ENCODE measurements at regions not wholly inside any gene's neighbourhood (a gene's known extent, or its start where the extent isn't known, plus 50 kb on each side); places are given as distances from the start of the nearest gene placed in this dataset.
"Not testable (repeated sequence)": the region's sequence is repeated elsewhere in the genome, so short reads cannot be mapped to it uniquely, and the experiment has no call there.

DNA sequence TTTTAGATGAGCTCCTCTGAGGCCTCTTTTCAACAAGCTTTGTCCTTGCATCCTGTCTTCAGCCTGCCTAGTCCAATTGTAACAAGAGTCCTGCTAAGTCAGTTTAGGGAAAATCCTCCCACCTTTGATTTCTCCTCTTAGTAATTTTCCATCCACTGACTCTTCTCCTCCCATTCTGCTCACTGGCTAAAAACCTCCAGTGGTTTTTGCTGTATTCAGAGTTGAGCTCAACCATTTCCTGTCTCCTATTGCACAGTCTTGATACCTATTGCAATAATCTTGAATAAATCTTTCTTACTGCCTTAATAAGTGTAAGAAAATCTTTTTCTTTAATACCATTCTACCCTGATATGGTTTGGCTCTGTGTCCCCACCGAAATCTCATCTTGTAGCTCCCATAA is 117.8 kb upstream of the ENPP6 start:
- DNase-seq (ENCODE audit: low read depth, low spot score) = no peak

DNA sequence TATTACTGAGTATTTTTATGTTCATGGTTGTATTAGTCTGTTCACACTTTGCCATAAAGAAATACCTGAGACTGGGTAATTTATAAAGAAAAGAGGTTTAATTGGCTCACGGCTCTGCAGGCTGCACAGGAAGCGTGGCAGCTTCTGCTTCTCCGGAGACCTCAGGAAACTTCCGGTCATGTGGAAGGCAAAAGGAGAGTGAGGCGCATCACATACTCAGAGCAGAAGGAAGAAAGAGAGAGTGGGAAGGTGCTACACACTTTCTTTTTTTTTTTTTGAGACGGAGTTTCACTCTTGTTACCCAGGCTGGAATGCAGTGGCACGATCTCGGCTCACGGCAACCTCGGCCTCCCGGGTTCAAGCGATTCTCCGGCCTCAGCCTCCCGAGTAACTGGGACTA is 115.8 kb upstream of the ENPP6 start:
- DNase-seq (ENCODE audit: low read depth, low spot score) = not testable (repeated sequence)

DNA sequence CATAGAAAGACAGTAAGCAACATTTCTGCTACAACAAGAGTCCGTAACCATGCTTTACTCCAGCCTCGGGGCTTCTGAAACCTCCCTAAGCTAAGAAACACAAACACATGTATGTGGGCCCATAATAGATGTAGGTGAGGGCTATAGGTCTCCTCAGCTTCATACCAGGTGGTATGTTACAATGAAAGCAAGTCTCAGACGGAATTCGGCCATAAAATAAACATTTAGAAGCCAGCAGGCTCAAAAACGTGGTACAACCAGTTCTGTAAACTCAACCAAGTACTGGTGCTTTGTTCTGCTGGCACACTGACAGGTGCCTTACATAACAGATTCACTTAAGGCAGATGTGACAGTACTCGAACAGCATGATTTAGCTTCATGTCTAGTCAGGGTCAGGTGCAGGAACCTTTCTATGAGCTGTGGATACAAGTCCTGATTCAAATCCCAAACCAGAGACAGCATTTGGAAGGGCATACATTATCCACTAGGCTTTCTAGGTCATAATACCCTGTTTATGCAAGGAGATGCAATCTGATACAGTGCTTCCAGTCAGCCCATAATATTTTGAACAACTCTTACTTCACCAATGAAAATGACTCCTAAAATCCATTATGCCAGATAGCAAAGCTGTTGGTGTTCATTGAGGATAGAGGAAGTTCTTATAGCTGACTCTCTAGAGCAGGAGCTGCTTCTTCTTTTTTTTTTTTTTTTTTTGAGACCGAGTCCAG is 113.8 kb upstream of the ENPP6 start:
- DNase-seq (ENCODE audit: low read depth, low spot score) = no peak

DNA sequence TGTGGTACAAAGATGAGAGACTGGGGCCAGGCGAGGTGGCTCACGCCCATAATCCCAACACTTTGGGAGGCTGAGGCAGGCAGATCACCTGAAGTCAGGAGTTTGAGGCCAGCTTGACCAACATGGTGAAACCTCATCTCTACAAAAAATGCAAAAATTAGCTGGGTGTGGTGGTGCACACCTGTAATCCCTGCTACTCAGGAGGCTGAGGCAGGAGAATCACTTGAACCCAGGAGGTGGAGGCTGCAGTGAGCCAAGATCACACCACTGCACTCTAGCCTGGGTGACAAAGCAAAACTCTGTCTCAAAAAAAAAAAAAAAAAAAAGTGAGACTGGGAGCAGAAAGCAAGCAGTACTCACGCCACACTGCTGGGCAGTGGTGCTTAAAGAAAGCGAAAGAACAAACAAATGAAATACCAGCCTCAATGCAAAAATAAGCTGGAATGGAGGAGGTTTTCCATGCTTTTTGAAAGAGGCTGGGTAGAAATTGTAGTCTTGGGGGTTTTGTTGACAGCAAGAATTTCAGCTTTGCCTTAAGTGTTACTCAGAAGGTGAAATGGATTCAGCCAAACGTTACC is 112.9 kb upstream of the ENPP6 start:
- not testable (repeated sequence) for DNase-seq (ENCODE audit: low read depth, low spot score)

DNA sequence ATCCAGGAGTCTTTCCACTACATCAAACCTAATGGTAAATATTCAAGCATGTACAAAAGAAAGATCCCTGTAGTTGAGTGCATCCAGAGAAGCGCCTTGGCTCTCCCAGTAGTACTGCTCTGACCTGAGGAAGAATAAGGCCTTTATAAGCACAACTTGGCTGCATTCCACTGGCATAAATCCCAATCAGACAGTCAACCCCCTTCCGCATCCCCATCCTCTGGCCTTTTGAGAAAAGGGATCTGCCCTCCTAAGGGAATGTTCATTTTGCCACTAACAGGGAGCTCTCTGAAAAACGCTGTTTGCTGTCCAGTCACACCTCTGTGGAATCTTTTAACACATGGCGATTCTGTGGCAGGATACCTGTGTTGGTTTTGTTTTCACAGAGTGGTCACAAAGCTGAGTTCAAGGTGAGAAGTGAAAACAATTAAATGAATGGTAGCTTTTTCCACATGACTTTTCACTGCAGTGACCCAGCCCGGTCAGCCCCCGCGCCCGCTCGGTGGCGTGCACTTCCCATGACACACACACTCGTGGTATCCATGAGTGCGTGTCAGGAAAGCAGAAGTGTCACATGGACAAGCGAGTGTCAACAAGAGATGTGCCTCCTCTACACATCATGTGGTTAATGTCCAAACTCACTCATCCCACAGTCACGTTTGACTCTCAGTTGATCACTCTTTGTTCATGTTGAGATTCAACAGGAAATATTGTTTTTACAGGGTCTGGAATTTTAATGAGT is 112.2 kb upstream of the ENPP6 start:
- no peak for DNase-seq (ENCODE audit: low read depth, low spot score)

DNA sequence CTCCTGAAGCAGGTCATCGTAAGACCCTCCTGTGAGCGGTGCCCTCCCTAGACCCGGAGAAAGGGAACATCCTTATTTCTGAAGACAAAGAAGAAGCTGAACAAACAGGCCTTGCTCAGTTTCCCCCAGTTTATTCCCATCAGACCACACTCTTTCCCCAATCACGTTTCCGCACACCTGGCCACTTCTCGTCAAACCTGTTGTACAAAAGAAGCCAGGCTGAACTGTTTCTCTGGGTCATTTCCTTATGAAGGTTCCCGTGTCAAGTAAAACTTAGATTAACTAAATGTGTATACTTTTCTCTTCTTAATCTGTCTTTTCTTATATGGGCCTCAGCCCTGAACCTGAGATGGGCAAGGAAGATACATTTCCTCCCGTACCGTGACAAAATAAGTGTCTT is 111.6 kb upstream of the ENPP6 start:
- DNase-seq (ENCODE audit: low read depth, low spot score) = no peak

DNA sequence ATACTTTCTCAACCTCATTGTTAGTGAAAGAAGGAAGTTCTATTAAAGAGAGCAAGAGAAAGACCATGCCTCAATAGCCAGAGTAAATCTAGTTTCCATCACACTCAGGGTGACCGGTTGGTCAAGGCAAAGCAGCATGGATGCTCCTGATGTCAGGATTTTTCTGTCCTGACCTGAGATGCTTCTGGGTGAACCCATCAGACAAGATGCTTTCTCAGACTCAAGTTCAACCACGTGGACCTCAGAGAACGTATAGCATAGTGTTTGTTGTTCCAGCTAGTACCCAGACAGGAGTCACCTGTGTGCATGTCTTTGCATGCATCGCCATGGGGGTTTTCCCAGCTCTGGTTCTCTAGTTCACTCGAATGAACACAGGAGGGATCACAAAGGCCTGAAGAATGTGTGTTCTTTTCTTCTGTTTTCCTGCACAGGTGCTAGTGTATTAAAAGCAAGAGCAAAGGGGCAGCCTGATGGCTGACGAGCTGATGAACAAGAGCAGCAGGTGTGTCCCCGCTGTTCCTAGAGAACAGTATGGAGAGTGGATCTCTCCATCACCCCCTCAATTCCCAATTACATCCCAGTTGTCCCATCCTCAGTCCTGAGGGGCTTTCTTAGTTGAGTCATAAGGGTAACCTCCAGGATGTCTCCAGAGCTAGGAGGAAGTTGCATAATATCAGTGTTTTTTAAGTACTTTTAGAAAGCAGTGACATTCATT is 110.5 kb upstream of the ENPP6 start:
- DNase-seq (ENCODE audit: low read depth, low spot score) = no peak

DNA sequence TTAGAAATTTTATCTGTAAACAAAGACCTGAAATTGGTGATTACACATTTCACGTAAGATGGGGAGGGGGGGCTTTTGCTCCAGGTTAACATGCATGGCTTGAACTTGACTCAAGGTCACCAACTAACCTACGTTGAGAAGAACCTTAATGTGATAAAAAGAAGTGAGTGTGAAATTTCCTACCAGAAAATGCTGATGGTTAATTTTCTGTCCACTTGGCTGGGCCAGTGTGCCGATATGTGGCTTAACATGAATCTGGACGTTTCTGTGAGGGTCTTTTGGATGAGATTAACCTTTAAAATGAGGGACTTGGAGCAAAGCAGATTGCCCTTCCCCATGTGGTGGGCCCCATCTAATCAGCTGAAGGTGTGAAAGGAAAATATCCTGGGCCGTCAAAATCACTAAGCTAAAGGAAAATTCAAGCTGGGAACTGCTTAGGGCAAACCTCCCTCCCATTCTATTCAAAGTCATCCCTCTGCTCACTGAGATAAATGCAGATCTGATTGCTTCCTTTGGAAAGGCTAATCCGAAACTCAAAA is 107.3 kb upstream of the ENPP6 start:
- no peak for DNase-seq (ENCODE audit: low read depth, low spot score)

DNA sequence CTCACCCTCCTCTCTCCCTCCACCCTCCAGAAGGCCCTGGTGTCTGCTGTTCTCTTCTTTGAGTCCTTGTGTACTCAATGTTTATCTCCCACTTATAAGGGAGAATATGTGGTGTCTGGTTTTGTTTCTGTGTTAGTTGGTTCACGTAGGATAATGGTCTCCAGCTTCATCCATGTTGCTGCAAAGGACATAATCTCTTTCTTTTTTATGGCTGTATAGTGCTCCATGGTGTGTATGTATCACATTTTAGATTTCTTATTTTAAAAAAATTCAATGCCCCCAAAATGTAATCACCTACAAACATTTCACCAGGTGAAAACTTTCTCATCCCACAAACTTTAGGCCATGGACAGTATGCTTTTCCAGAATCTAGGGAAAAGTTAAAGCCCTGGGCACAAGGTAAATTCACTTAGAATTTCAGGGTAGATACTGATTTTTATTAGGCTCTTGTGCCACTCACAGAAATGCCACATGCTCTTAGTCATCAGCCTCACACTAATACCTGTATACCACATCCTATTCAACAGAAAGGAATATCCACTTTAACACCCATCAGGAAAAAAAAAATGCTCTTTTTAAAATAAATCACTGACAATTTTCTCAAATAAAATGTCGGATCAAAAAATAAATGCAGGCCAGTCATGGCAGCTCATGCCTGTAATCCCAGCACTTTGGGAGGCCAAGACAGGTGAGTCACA is 104.8 kb upstream of the ENPP6 start:
- no peak for DNase-seq (ENCODE audit: low read depth, low spot score)

DNA sequence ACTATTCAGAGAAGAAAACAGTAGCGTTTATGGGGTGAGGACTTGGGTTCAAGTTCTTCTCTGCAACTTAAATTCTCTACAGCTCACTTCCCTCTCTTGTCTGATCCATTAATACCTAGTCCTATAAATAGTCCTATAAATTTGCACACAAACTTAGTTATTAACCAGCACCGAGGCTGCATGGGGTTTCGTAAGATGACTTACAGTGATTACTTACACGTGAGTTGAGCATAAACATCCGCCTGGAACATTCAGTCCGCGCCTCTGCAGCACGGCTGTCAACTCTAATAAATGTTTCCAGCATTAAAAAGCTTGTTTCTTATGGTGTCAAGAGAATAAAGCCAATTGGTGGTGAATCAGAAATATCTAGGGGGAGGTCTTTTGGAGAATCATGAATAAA is 103.0 kb upstream of the ENPP6 start:
- no peak for DNase-seq (ENCODE audit: low read depth, low spot score)

DNA sequence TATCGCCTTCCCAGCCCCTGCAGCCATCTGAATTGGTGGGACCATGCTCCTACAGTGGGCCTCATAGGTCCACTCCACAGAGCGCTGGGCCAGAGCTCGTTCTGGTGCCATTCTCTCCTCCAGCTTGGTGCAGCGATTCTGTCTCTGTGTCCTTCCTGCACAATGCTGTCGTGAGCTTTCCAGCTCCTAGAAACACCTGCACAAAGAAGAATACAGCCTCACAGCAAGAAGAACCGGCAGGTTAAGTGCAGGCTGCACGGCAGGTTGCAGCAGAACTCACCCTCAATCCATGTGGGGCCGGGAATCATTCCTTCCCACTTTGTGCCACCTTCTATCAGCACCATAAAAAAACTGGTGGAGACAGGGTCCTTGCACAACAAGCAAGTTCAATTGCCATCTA is 101.2 kb upstream of the ENPP6 start:
- no peak for DNase-seq (ENCODE audit: low read depth, low spot score)

DNA sequence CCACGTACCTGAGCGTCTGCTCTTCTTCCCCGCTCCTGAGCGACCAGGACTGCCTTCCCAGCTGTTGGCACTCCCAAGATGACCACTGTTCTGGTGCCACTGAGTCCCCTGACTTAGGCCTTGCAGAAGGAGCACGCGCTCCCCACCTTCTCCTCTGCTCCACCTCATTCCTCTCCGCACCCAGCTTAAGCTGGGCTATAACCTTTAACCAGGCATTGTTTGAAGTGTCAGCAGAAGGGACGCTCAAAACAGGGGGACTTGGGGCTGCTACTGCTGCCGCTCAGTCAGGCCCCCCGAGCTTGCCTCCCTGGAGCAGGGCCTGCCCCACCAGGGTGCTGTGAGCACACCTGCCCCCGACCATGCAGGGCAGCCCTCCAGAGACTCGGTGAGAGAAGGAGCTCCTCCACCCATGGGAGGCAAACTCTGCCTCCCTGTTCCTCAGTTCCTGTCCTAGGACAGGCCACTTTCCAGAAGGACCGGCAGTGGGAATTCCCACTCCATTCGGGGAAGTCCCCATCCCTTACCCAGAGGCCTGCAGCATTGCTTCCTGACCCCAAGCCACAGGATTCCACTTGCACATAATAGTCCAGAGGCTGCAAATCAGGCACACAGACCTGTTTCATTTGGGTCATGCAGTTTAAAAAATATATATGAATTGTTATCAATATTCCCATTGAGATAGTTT is 99.7 kb upstream of the ENPP6 start:
- no peak for DNase-seq (ENCODE audit: low read depth, low spot score)

DNA sequence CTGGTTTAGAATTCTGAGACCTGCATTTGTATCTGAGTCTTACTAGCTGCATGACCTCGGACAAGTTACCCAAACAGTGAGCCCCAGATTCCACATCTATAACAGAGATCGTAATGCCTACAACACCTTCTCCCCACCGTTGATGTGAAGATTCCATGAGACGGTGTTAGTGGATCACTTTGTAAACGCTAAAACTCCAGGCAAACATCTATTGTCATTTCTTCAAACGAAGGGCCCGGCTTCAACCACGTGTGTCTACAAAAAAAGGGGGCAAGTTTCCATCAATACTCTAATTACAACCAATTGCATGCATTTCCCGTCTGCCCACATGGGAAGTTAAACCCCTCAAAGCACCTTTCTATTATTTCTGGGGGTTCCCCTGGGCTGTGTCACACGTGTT is 99.1 kb upstream of the ENPP6 start:
- DNase-seq (ENCODE audit: low read depth, low spot score) = no peak

DNA sequence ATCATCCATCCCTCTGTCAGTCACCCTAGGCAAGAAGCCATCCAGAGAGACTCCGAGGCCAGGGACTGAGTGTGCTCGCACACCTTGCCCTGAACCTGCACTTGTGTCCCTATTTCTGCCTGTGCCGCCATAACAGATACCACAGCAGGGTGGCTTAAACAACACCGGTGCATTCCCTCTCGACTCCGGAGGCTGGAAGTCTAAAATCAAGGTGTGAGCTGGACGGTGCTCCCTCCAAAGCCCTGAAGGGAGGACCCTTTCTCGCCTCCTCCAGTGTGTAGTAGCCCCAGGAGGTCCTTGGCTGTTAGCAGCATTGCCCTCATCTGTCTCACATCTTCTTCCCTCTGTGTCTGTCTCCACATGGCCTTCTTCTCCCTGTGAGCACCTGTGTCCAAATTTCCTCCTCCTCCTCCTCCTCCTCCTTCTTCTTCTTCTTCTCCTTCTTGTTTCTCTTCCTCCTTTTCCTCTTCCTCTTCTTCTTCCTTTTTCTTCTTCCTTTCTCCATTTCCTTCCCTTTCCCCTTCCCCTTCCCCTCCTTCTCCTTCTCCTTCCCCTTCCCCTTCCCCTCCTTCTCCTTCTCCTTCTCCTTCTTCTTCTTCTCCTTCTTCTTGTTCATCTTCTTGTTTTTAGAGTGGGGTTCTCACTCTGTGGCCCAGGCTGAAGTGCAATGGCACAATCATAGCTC is 98.1 kb upstream of the ENPP6 start:
- DNase-seq (ENCODE audit: low read depth, low spot score) = no peak

DNA sequence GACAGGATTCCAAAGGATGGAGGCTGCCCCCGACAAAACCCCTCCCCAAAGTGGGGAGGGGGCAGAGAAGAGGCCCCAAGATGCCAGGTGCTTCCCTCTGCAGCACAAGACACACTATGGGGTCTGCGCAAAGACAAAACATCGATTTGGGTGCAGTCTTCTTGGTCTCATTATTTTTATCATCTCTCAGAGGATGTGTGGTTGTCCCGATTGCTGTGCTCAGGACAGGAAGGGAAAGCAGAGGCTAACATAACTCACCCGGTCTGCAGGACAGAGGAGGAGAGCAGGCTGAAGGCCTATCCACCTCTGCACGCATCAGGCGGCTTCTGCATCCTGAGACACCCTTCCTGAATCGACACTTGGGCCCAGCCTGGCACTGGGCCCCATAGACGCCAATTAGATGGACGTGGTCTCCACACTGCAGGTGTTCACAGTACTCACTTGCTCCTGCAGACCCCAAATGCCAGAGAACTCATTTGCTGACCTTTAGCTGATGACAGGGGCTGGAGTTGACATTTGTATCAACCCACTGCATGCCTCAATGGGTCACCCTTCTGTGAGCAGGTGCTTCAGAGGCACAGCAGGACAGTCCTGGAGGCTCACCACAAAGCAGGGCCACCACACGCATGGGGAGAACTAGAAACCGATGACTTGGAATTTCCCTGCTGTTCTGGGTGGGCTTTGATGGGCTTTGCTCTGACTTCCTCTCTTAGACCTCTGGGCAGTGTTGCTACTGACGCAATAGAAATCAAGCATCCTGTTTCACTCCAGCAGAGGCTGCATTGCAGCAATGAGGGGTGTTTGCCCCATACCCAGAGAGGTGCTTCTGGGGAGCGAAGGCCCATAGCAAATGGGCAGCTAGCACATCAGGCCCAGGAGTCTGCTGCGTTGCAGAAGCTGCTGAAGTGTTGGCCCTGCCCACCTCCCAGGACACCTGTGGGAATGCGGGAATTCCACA is 96.3 kb upstream of the ENPP6 start:
- no peak for DNase-seq (ENCODE audit: low read depth, low spot score)

DNA sequence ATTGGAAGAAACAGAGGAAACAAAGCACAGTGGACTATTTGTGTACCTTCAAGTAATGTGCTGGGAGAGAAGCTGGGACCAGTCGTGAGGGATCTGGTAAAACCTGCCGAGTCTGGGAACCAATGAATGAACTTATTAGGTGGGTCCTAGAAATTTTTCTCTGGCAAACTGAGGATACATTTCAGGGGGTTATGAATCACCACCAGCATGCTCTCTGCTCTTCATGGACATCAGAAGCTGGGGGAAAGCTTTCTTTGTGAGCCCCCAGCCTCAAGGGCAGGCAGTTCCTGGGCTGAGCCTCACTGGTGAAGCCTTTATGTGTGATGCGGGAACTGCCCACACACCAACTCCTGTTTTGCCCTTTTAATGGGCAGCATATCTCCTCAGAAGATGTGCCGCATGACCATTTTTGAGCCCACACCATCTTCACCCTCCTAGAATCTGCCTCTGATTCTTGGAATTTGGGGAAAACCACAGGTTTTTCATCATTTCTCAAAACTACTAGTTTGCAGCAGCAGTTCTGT is 95.4 kb upstream of the ENPP6 start:
- DNase-seq (ENCODE audit: low read depth, low spot score) = no peak

DNA sequence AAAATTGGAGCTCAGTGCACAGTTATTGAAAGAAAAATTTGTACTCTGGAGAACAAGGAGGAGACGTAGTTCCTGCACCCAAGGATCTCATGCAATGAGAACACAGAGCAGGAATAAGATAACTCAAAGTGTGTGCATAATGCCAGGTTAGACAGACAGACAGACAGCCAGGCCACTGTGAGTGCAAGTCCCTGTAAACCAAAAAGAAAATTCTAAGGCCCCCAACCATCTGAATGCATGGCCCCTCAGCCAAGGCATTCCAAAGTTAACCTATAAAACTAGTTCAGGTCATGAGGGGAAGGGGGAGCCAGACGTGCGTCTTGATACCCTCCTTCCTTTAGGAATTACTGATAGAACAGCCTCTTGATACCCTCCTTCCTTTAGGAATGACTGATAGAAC is 94.5 kb upstream of the ENPP6 start:
- no peak for DNase-seq (ENCODE audit: low read depth, low spot score)

DNA sequence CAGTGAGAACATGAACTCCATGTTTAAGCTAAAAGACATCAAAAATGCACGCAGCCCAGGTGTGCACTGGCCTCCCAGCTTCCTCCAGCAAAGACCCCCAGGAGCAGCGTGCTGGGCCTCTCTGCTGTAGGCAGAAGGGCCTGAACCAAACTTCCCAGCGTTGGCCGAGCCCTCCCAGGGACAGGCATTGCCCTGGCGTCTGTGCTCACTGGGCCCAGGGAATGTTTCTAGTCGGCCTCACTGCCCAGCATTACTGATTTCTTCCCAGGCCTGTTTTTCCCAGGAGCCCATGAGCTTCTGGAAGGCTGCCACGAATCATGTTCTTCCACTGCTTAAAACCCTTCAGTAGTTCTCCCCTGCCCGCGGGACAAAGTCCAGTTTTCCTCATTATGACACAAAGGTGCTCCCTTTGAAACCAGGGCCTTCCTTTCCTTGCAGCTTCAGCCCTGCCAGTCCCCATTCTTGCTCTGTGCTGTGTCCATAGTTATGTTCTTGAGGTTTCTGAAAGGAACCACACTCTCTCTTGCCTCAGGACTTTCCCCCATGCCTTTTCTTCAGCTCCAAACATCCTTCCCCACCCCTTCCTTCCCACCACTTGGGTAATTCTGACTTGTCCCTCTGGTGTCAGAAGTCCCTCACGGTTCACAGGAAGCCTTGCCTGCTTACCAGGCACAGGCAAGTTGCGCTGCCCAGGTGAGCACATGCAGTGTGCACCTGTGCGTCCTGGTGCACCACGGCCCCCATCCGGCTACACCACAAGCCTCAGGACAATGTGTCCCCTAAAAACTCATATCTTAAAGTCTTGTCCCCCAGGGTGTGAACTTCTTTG is 93.4 kb upstream of the ENPP6 start:
- no peak for DNase-seq (ENCODE audit: low read depth, low spot score)

Measured in pulmonary artery endothelial cell (primary cell).